ENCODE measurements at regions not wholly inside any gene's neighbourhood (a gene's known extent, or its start where the extent isn't known, plus 50 kb on each side); places are given as distances from the start of the nearest gene placed in this dataset.

DNA sequence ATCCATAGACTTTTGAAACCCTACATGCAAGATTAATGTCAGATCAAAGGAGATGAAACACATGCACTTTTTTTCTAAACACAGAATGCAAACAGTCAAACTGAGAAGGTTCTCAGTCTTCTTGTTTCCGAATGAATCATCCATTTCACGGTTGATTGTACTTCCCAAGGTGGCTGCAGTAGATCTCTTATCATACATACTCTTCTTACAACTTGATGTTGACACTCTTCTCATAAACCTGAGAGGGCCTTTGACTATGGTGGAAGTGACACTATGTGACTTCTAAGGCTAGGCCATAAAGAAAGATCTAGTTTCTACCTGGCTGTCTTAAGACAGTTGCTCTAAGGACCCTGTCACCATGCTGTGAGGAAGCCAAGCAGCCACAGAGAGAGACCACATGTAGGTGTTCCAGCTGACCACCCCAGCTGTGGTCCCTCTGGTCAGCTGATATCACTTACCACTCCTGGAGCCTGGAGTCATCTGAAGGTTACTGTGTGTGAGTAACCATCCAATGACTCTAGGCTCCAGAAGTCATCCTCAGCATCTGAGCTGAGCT is 67.2 kb upstream of the HMGA2 start:
- DNase-seq (ENCODE audit: low read depth in 4 of 4, low spot score in 3 of 4): no peak

DNA sequence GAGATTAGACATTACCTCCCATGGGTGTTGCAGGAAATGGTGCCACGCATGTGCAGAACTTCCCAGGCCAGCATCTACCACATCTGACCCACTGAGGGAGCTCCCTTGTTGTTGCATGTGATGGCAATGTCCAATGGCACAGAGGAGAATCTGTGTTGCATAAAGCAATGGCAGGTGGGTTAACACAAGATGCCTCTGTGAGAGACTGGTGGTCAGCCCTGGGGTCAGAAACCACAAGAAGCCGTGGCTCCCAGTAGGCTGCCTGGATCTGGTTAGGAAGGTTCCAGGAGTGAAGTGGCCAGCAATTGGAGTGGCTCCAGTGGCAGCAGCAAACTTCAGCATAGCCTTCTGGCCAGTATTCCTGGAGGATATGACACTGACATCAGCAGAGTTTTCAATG is 65.9 kb upstream of the HMGA2 start:
- no peak for DNase-seq (ENCODE audit: low read depth in 4 of 4, low spot score in 3 of 4)

DNA sequence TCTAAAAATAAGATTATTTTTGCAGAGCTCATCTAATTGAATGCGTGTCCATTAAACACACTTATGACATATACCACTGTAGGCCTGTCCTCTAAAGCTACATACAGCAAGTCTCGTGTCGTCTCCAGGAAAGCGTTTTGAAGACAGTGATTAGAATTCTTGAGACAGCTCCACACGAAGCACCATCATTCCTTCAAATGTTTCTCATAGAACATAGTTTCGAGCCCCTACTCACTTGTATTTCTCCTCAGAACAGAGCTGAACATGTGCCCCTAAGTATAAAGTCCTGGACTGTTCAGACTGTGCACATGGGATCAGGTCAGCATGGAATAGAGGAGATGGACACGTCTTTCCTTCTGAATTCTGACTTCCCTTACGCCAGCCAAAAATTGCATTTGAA is 64.5 kb upstream of the HMGA2 start:
- no peak for DNase-seq (ENCODE audit: low read depth in 4 of 4, low spot score in 3 of 4)

DNA sequence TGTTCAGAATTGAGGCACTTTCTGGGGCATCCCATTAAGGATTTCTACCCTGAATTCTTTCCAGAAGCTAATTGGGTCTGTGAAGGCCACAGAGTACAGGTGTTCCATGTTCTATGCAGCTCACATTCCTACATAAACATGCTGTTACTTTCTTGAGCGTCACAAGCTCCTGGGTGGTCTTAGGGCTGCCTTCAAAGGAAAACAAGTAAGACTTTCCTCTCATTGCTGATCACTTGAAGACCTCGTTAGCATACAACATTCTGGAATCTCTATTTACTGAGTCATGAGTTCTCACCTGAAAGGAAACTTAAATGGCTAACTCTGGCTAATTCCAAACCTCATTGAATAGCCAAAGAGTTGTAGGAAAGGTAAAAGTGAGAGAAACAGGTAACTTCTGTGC is 63.0 kb upstream of the HMGA2 start:
- no peak for DNase-seq (ENCODE audit: low read depth in 4 of 4, low spot score in 3 of 4)

DNA sequence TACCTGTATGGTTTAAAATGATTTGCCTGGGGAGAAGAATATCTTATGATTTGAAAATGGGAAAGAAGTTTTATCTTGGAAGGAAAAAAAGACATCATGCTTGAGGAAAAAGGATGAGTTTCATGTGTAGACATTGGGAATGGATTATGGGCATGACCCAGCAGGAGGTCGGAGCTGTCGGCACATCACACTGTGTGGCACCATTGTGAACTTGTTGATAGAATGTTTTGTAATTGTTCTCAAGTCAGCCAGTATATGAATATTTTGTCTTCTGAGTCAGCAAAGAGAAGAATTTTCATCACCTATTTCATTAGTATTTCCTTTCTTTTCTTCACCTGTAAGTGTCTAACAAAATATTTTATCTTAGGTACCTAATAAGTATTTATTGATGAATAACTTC is 60.0 kb upstream of the HMGA2 start:
- no peak for DNase-seq (ENCODE audit: low read depth in 4 of 4, low spot score in 3 of 4)

DNA sequence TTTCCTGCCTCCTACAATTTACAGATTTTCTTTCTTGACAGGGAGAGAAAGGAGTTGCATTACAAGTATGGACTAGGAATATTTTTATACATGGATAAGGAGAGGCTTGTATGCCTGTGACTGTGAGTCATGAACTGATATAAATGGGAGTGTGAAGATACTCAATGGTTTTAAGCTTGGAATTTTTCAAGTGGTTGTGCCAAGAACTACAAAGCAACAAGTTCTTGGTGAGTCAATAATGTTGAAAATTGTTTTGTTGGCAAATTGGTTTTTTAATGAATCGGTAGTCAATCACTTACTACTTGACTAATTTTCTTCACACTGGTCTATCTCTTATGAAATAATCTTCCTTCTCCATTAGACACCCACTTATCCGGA is 58.9 kb upstream of the HMGA2 start:
- no peak for DNase-seq (ENCODE audit: low read depth in 4 of 4, low spot score in 3 of 4)

DNA sequence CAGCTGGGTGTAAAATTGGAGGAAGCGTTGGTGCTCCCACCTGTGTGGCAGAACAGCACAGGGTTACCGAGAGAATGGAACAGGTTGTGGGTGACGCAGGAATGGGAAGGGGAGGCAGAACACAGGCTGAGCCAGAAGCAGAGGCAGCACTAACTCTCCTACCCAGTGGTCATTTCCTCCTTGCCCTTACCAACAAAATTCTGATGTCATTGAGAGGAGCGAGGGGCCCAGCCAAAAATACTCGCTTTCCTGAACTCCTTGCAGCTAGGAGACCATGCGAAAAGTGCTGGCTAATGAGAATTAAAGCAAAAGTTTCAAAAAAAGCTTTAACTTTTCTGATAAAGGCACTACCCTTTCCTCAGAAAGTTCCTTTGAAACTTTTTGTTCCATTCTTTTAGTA is 54.4 kb upstream of the HMGA2 start:
- no peak for DNase-seq (ENCODE audit: low read depth in 4 of 4, low spot score in 3 of 4)
